Tibial artery (tissue), 4 donors: ENCODE measurements at regions not wholly inside any gene's neighbourhood (a gene's known extent, or its start where the extent isn't known, plus 50 kb on each side); places are given as distances from the start of the nearest gene placed in this dataset.

Source experiments
- DNase-seq, 2 donors: peaks; one replicate each; pipeline ENCODE4 v3.0.0-alpha.2; 2019
- H3K27ac ChIP-seq, 2 donors: fragments of 200-600 bp; sonication (generic) in 1 of 2; 1 replicate in 1 of 2; 2 replicates in 1 of 2; pipeline ENCODE4 v1.5.1; 2018 to 2019; ENCODE audit warnings: mild to moderate bottlenecking in 1 of 2
- H3K27me3 ChIP-seq, 2 donors: fragments of 200-600 bp; sonication (generic) in 1 of 2; one replicate each; pipeline versions ENCODE4 v1.5.1 to v1.6.0; 2016 to 2019
- H3K36me3 ChIP-seq, 3 donors: fragments of 200-600 bp; sonication (generic) in 2 of 3; one replicate each; pipeline ENCODE4 v1.5.1; 2016 to 2019; ENCODE audit warnings: mild to moderate bottlenecking in 2 of 3
- H3K4me1 ChIP-seq, 4 donors: fragments of 200-600 bp; sonication (generic) in 2 of 4; 1 replicate in 3 of 4; 2 replicates in 1 of 4; pipeline ENCODE4 v1.5.1; 2016 to 2019
- H3K4me3 ChIP-seq, 2 donors: fragments of 200-600 bp; sonication (generic) in 1 of 2; 1 replicate in 1 of 2; 2 replicates in 1 of 2; pipeline ENCODE4 v1.5.1; 2018 to 2019; ENCODE audit warnings: mild to moderate bottlenecking in 2 of 2
- H3K9me3 ChIP-seq, 3 donors: fragments of 200-600 bp; sonication (generic) in 1 of 3; one replicate each; pipeline ENCODE4 v1.5.1; 2016 to 2019
- CTCF ChIP-seq, 2 experiments: fragments of 200-600 bp in 1 of 2; fragments of 450-650 bp in 1 of 2; IDR thresholded peaks; one replicate each; pipeline ENCODE4 v1.5.1; 2017 to 2019; ENCODE audit warnings: antibody characterized with exemption in 2 of 2, mild to moderate bottlenecking in 1 of 2, moderate library complexity in 1 of 2
- intact Hi-C: fragments of 100-400 bp; cut with DNase I; formaldehyde crosslinking; loops from one replicate; pipeline ENCODE4 v1.15.0; 2023; ENCODE audit warnings: low total_unique reads

GRCh38 chr12:91400271-91400670 is 217.7 kb upstream of the DCN start:
- intact Hi-C loops: no loop called here
- Histone ChIP-seq H3K36me3 (no peaks in the 10 kb centered on the region), H3K9me3 (no peaks in the 10 kb centered on the region), H3K4me1 (peaks cover 0 to 5% (median 0%) of the 10 kb centered on the region in 4 donors), H3K27ac (no peak overlapping the region), H3K4me3 (no peak overlapping the region), H3K27me3 (no peaks in the 10 kb centered on the region)
- DNase-seq: no peak
- no peak for TF ChIP-seq CTCF (IDR thresholded peaks at IDR 0.05)

DNA sequence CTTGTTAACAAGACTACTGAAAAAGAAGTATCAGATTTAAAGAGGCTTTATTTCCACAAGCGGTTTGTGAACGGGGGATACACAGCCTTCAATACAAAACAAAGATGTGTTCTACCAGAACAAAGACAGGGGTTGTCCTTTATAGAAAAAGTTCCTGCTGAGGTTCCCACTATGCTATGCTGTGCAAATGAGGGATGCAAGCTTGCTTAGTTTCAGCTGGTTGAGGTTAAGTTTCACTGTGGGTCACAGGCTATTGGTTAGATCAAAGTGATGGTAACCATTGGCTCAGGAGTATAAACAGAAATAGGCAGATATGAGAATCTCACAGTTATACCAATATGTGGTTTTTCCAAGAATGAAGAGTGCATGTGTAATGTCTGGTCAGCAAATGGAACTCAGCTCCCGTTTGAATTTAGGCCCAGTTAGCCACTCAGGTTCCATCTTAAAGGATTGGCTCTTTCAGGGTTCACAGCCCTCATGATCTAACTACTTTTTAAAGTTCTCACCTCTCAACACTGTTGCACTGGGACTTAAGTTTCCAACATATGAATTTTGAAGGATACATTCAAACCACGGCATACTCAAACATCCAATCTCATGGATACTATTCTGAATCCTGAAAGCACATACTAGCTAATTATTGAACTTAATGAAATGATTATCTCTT is 215.4 kb upstream of the DCN start:
- intact Hi-C loops: no loop called here
- Histone ChIP-seq H3K27me3 (no peaks in the 10 kb centered on the region), H3K4me3 (no peak overlapping the region), H3K9me3 (no peaks in the 10 kb centered on the region), H3K4me1 (peaks cover 0 to 5% (median 0%) of the 10 kb centered on the region in 4 donors), H3K36me3 (no peaks in the 10 kb centered on the region), H3K27ac (no peak overlapping the region)
- no peak for TF ChIP-seq CTCF (IDR thresholded peaks at IDR 0.05)
- DNase-seq: no peak

DNA sequence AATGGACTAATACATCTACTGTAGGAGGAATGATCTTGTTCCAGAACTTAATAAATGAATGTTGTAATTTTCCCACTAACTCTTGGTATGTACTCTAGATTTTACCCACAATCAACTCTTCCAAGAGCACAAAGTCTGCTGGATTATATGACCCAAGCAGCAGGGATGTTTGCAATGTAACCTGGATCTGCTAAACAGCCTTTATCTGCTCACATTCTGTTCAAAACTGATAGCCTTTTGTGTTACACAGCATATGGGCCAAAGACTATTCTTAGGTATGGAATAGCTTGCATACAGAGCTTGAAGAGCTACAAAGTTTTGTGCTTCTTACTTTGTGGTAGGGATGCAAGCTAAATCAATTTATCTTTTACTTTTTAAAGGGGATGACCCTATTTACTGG is 213.7 kb upstream of the DCN start:
- intact Hi-C loops: no loop called here
- Histone ChIP-seq H3K36me3 (no peaks in the 10 kb centered on the region), H3K4me1 (peaks cover 0 to 5% (median 0%) of the 10 kb centered on the region in 4 donors), H3K27me3 (no peaks in the 10 kb centered on the region), H3K4me3 (no peak overlapping the region), H3K9me3 (peaks cover 0 to 5% (median 4%) of the 10 kb centered on the region in 3 donors), H3K27ac (no peak overlapping the region)
- DNase-seq: no peak
- TF ChIP-seq CTCF (IDR thresholded peaks at IDR 0.05): no peak

- Histone ChIP-seq H3K36me3 (no peaks in the 10 kb centered on the region), H3K27ac (no peak overlapping the region), H3K4me1 (peaks cover 0 to 5% (median 0%) of the 10 kb centered on the region in 4 donors), H3K9me3 (peaks cover 0 to 5% (median 4%) of the 10 kb centered on the region in 3 donors), H3K4me3 (no peak overlapping the region), H3K27me3 (no peaks in the 10 kb centered on the region)
- intact Hi-C loops: no loop called here
- TF ChIP-seq CTCF (IDR thresholded peaks at IDR 0.05): no peak
- no peak for DNase-seq
These were observed 213.1 kb upstream of the DCN start for GRCh38 chr12:91395628-91396135.

- Histone ChIP-seq H3K4me1 (no peaks in the 10 kb centered on the region), H3K9me3 (peaks cover 0 to 5% (median 4%) of the 10 kb centered on the region in 3 donors)
- intact Hi-C loops: no loop called here
These were observed 212.3 kb upstream of the DCN start for GRCh38 chr12:91394903-91395302.

More at GRCh38 chr12:91394903-91395302, 212.3 kb upstream of the DCN start:
- no peaks in the 10 kb centered on the region for H3K27me3 ChIP-seq
- H3K4me3 ChIP-seq: no peak overlapping the region
- DNase-seq: no peak
- H3K27ac ChIP-seq: no peak overlapping the region
- H3K36me3 ChIP-seq: no peaks in the 10 kb centered on the region
- no peak for TF ChIP-seq CTCF (IDR thresholded peaks at IDR 0.05)
